GM12878 (cell line): ENCODE measurements at regions not wholly inside any gene's neighbourhood (a gene's known extent, or its start where the extent isn't known, plus 50 kb on each side); places are given as distances from the start of the nearest gene placed in this dataset.
A peak's percentile ranks its signal among the peaks of the same experiment; 100 is the strongest.

Experiments
- ATAC-seq: fragments of 200-7000 bp; cut with Tn5 transposase; 3 replicates; pipeline ENCODE4 v1.9.1; 2020; ENCODE audit warnings: mild to moderate bottlenecking, moderate library complexity
- BruUV-seq: library from RNA; stranded (reverse); fragments of 400-500 nt; replicated peaks from 2 replicates; lab custom pipeline; 2021; lab: Mats Ljungman, UMichigan
- CTCF ChIA-PET: fragments of 300-600 bp; sonication (Branson Sonifier 250); formaldehyde crosslinking; extraction: SDS; loops from one replicate; lab custom pipeline; 2021; ENCODE audit warnings: inconsistent platforms; lab: Yijun Ruan, JAX
- POLR2A ChIA-PET: fragments of 350-600 bp; formaldehyde crosslinking; extraction: SDS; loops from one replicate; lab custom pipeline; 2021; ENCODE audit warnings: inconsistent platforms; lab: Charles Lee
- RAD21 ChIA-PET: fragments of 300-600 bp; sonication (Branson Sonifier 250); formaldehyde crosslinking; loops from one replicate; lab custom pipeline; 2023; ENCODE audit warnings: antibody characterized with exemption; ENCODE audit not compliant: unreplicated experiment; lab: Charles Lee
- SMC1A ChIA-PET: fragments of 300-600 bp; sonication (Branson Sonifier 250); formaldehyde crosslinking; loops from one replicate; lab custom pipeline; 2023; ENCODE audit not compliant: unreplicated experiment, uncharacterized antibody; lab: Charles Lee
- DNase-seq: peaks from one replicate; pipeline ENCODE4 v3.0.0-alpha.2; 2011; ENCODE audit warnings: low read depth, low spot score
- FAIRE-seq: peaks from 3 replicates; lab custom pipeline; 2011; peaks lifted over from hg19 to GRCh38; lab: Jason Lieb, UNC
- H2AFZ ChIP-seq: 2 replicates; pipeline ENCODE4 v1.6.0; 2011; ENCODE audit warnings: low read depth, low read length, control low read depth; ENCODE audit not compliant: control insufficient read depth
- H3K27ac ChIP-seq: 2 replicates; pipeline ENCODE4 v1.5.1; 2011; ENCODE audit warnings: control low read depth; ENCODE audit not compliant: control insufficient read depth, insufficient read depth
- H3K27me3 ChIP-seq, 2 experiments: replicated peaks in 1 of 2; 2 replicates each; pipeline versions ENCODE4 v1.6.0 to v1.6.1; 2011; ENCODE audit warnings: low read length in 1 of 2; ENCODE audit not compliant: control insufficient read depth in 2 of 2, insufficient read depth in 2 of 2
- H3K36me3 ChIP-seq, 2 experiments: 2 replicates each; pipeline ENCODE4 v1.5.1; 2011; ENCODE audit warnings: low read length in 1 of 2; ENCODE audit not compliant: control insufficient read depth in 2 of 2, insufficient read depth in 2 of 2
- H3K4me1 ChIP-seq: 2 replicates; pipeline ENCODE4 v1.6.1; 2011; ENCODE audit warnings: mild to moderate bottlenecking, low read length, moderate library complexity, mixed read lengths; ENCODE audit not compliant: control insufficient read depth, insufficient read depth
- H3K4me2 ChIP-seq: 2 replicates; pipeline ENCODE4 v1.6.0; 2011; ENCODE audit warnings: control low read depth; ENCODE audit not compliant: control insufficient read depth, insufficient read depth
- H3K4me3 ChIP-seq: fragments of 200-600 bp; sonication (generic); 2 replicates; pipeline ENCODE4 v1.5.1; 2016
- H3K79me2 ChIP-seq: 2 replicates; pipeline ENCODE4 v1.6.0; 2011; ENCODE audit warnings: low read length; ENCODE audit not compliant: control insufficient read depth, insufficient read depth
- H3K9ac ChIP-seq: 2 replicates; pipeline ENCODE4 v1.8.0; 2011; ENCODE audit warnings: low read length, control low read depth, mixed read lengths; ENCODE audit not compliant: control insufficient read depth, insufficient read depth
- H3K9me3 ChIP-seq: replicated peaks from 3 replicates; pipeline ENCODE4 v1.5.1; 2011; ENCODE audit warnings: mild to moderate bottlenecking, low read length; ENCODE audit not compliant: control insufficient read depth, insufficient read depth
- H4K20me1 ChIP-seq: 2 replicates; pipeline ENCODE4 v1.6.0; 2011; ENCODE audit not compliant: control insufficient read depth, insufficient read depth
- CBFB ChIP-seq: IDR thresholded peaks from 2 replicates; pipeline ENCODE4 v1.6.1; 2016; ENCODE audit warnings: antibody characterized with exemption, low read depth
- PKNOX1 ChIP-seq: fragments of 450-650 bp; IDR thresholded peaks from 2 replicates; pipeline ENCODE4 v1.6.1; 2016; ENCODE audit warnings: mild to moderate bottlenecking
- POLR2AphosphoS5 ChIP-seq: IDR thresholded peaks from 2 replicates; pipeline ENCODE4 v1.6.1; 2011; ENCODE audit warnings: mild to moderate bottlenecking, low read length, inconsistent platforms
- ZBTB4 ChIP-seq: fragments of 450-650 bp; formaldehyde crosslinking; IDR thresholded peaks from 2 replicates; pipeline ENCODE4 v1.4.0; 2022; ENCODE audit warnings: mild to moderate bottlenecking, moderate library complexity
- ZNF622 ChIP-seq: fragments of 450-650 bp; IDR thresholded peaks from 2 replicates; pipeline ENCODE4 v1.6.1; 2017; ENCODE audit warnings: mild to moderate bottlenecking, inconsistent platforms
- whole genome bisulfite sequencing: methylation state at CpG from one replicate; pipeline ENCODE4 v1.1.6; 2016; ENCODE audit warnings: low lambda C conversion rate; ENCODE audit not compliant: insufficient replicate concordance, insufficient coverage; ENCODE audit errors: missing lambda C conversion rate; 5-methylcytosine and 5-hydroxymethylcytosine counted together
- in situ Hi-C: fragments of 300-500 bp; cut with MboI; formaldehyde crosslinking; loops from 9 replicates; pipeline ENCODE4 v1.14.3; 2018; ENCODE audit warnings: mixed read lengths
- intact Hi-C: fragments of 100-400 bp; cut with micrococcal nuclease; formaldehyde crosslinking; loops from one replicate; pipeline ENCODE4 v1.14.2; 2022; ENCODE audit not compliant: unreplicated experiment
- TF ChIP-seq, protein P1 (sequence below): IDR thresholded peaks from 2 replicates; pipeline ENCODE4 v1.6.1; 2012; ENCODE audit warnings: mild to moderate bottlenecking, low read depth, low read length
- TF ChIP-seq, protein P2 (sequence below): IDR thresholded peaks from 2 replicates; pipeline ENCODE4 v1.6.1; 2011; ENCODE audit warnings: borderline replicate concordance, low read depth, mild to moderate bottlenecking, moderate library complexity, low read length; ENCODE audit not compliant: insufficient read depth, poor library complexity, severe bottlenecking

GRCh38 chr2:94762600-94762999, 108.6 kb upstream of the TEKT4 start:
- H3K4me2 ChIP-seq, result no peak overlapping the region
- no TSS peak for BruUV-seq
- H3K79me2 ChIP-seq, result no peaks in the 10 kb centered on the region
- H3K9me3 ChIP-seq, result no peaks in the 10 kb centered on the region
- in situ Hi-C loops, result no loop called here
- WGBS, result 18% methylated on average over 5 of the region's 5 CpGs
- RAD21 ChIA-PET, result no interaction called here
- CTCF ChIA-PET, result no interaction called here
- H3K4me1 ChIP-seq, result no peaks in the 10 kb centered on the region
- H3K27ac ChIP-seq, result no peak overlapping the region
- POLR2A ChIA-PET, result no interaction called here
- H3K4me3 ChIP-seq, result no peak overlapping the region
- H2AFZ ChIP-seq, result no peak overlapping the region
- no peaks in the 10 kb centered on the region for H4K20me1 ChIP-seq
- DNase-seq (no peak), ATAC-seq (no peak), FAIRE-seq (no peak)
- no peaks in the 10 kb centered on the region for H3K27me3 ChIP-seq
- no peaks in the 10 kb centered on the region for H3K36me3 ChIP-seq
- intact Hi-C loops, result no loop called here
- no peak overlapping the region for H3K9ac ChIP-seq
- TF ChIP-seq POLR2AphosphoS5, result no peak
- TF ChIP-seq, protein P1, sequence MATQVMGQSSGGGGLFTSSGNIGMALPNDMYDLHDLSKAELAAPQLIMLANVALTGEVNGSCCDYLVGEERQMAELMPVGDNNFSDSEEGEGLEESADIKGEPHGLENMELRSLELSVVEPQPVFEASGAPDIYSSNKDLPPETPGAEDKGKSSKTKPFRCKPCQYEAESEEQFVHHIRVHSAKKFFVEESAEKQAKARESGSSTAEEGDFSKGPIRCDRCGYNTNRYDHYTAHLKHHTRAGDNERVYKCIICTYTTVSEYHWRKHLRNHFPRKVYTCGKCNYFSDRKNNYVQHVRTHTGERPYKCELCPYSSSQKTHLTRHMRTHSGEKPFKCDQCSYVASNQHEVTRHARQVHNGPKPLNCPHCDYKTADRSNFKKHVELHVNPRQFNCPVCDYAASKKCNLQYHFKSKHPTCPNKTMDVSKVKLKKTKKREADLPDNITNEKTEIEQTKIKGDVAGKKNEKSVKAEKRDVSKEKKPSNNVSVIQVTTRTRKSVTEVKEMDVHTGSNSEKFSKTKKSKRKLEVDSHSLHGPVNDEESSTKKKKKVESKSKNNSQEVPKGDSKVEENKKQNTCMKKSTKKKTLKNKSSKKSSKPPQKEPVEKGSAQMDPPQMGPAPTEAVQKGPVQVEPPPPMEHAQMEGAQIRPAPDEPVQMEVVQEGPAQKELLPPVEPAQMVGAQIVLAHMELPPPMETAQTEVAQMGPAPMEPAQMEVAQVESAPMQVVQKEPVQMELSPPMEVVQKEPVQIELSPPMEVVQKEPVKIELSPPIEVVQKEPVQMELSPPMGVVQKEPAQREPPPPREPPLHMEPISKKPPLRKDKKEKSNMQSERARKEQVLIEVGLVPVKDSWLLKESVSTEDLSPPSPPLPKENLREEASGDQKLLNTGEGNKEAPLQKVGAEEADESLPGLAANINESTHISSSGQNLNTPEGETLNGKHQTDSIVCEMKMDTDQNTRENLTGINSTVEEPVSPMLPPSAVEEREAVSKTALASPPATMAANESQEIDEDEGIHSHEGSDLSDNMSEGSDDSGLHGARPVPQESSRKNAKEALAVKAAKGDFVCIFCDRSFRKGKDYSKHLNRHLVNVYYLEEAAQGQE, result peak; percentile 81
- SMC1A ChIA-PET, result no interaction called here

GRCh38 chr2:94763318-94763717, 107.9 kb upstream of the TEKT4 start:
- no peak overlapping the region for H3K27ac ChIP-seq
- no peak overlapping the region for H3K4me2 ChIP-seq
- no peak for DNase-seq
- H2AFZ ChIP-seq, result no peak overlapping the region
- H3K79me2 ChIP-seq, result no peaks in the 10 kb centered on the region
- CTCF ChIA-PET, result no interaction called here
- no peak overlapping the region for H3K4me3 ChIP-seq
- no peak for FAIRE-seq
- in situ Hi-C loops, result no loop called here
- H3K4me1 ChIP-seq, result no peaks in the 10 kb centered on the region
- no peak for ATAC-seq
- no peaks in the 10 kb centered on the region for H4K20me1 ChIP-seq
- no peaks in the 10 kb centered on the region for H3K27me3 ChIP-seq
- RAD21 ChIA-PET, result no interaction called here
- 4% methylated on average over 6 of the region's 6 CpGs for WGBS
- POLR2A ChIA-PET, result no interaction called here
- no peak overlapping the region for H3K9ac ChIP-seq
- intact Hi-C loops, result no loop called here
- H3K9me3 ChIP-seq, result no peaks in the 10 kb centered on the region
- BruUV-seq, result no TSS peak
- no peaks in the 10 kb centered on the region for H3K36me3 ChIP-seq
- SMC1A ChIA-PET, result no interaction called here
- TF ChIP-seq PKNOX1, result no peak
- TF ChIP-seq ZNF622, result no peak
- no peak for TF ChIP-seq ZBTB4 (CRISPR knock-in tag)
- TF ChIP-seq CBFB, result no peak
- TF ChIP-seq, protein P2, sequence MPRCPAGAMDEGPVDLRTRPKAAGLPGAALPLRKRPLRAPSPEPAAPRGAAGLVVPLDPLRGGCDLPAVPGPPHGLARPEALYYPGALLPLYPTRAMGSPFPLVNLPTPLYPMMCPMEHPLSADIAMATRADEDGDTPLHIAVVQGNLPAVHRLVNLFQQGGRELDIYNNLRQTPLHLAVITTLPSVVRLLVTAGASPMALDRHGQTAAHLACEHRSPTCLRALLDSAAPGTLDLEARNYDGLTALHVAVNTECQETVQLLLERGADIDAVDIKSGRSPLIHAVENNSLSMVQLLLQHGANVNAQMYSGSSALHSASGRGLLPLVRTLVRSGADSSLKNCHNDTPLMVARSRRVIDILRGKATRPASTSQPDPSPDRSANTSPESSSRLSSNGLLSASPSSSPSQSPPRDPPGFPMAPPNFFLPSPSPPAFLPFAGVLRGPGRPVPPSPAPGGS, result no peak
